WTC11 (cell line): ENCODE measurements at regions not wholly inside any gene's neighbourhood (a gene's known extent, or its start where the extent isn't known, plus 50 kb on each side); places are given as distances from the start of the nearest gene placed in this dataset.

Experiments used
- ATAC-seq: fragments of 200-7000 bp; cut with Tn5 transposase; 2 replicates; pipeline ENCODE4 v1.10.0; 2021; ENCODE audit warnings: mild to moderate bottlenecking, moderate library complexity
- CTCF ChIA-PET: fragments of 300-600 bp; sonication (Branson Sonifier 250); formaldehyde crosslinking; loops from one replicate; lab custom pipeline; 2021; ENCODE audit warnings: antibody characterized with exemption; lab: Charles Lee
- POLR2A ChIA-PET: fragments of 350-600 bp; sonication (Branson Sonifier 250); formaldehyde crosslinking; loops from one replicate; lab custom pipeline; 2021; ENCODE audit warnings: antibody characterized with exemption; lab: Charles Lee
- DNase-seq: peaks from one replicate; pipeline ENCODE4 v3.0.0; 2021; ENCODE audit warnings: low spot score
- H3K27ac Mint-ChIP-seq: 2 replicates; pipeline ENCODE4 v1.8.0; 2021; ENCODE audit warnings: mixed read lengths
- H3K27me3 Mint-ChIP-seq: 2 replicates; pipeline ENCODE4 v1.8.0; 2021; ENCODE audit warnings: low read depth, mild to moderate bottlenecking, moderate library complexity, mixed read lengths
- H3K36me3 Mint-ChIP-seq: 2 replicates; pipeline ENCODE4 v1.8.0; 2021; ENCODE audit warnings: mixed read lengths
- H3K4me1 Mint-ChIP-seq: 2 replicates; pipeline ENCODE4 v1.8.0; 2022; ENCODE audit warnings: mixed read lengths
- H3K4me3 Mint-ChIP-seq: 2 replicates; pipeline ENCODE4 v1.8.0; 2021; ENCODE audit warnings: mild to moderate bottlenecking, moderate library complexity, mixed read lengths
- H3K9me3 Mint-ChIP-seq: 2 replicates; pipeline ENCODE4 v1.8.0; 2021; ENCODE audit warnings: mixed read lengths
- ATF6 ChIP-seq: sonication (generic); formaldehyde crosslinking; IDR thresholded peaks from 2 replicates; pipeline ENCODE4 v1.8.1; 2023; ENCODE audit warnings: mild to moderate bottlenecking, missing genetic modification reagents
- CDX4 ChIP-seq: fragments of 250-450 bp; sonication (Bioruptor Pico); IDR thresholded peaks from 2 replicates; pipeline ENCODE4 v1.9.0; 2021; ENCODE audit warnings: moderate library complexity, mild to moderate bottlenecking, inconsistent platforms, borderline replicate concordance
- CREB1 ChIP-seq: sonication (generic); formaldehyde crosslinking; IDR thresholded peaks from 2 replicates; pipeline ENCODE4 v1.8.0; 2023; ENCODE audit warnings: mild to moderate bottlenecking, missing genetic modification reagents
- E2F1 ChIP-seq: sonication (generic); formaldehyde crosslinking; IDR thresholded peaks from 2 replicates; pipeline ENCODE4 v1.8.0; 2022; ENCODE audit warnings: mild to moderate bottlenecking, missing genetic modification reagents
- E2F4 ChIP-seq: sonication (generic); formaldehyde crosslinking; IDR thresholded peaks from 2 replicates; pipeline ENCODE4 v1.8.1; 2022; ENCODE audit warnings: low read depth, mild to moderate bottlenecking, moderate library complexity, missing genetic modification reagents, borderline replicate concordance
- E2F5 ChIP-seq: sonication (generic); formaldehyde crosslinking; IDR thresholded peaks from 2 replicates; pipeline ENCODE4 v1.8.1; 2022; ENCODE audit warnings: mild to moderate bottlenecking, moderate library complexity, missing genetic modification reagents
- ETV6 ChIP-seq: sonication (generic); formaldehyde crosslinking; IDR thresholded peaks from 2 replicates; pipeline ENCODE4 v1.8.1; 2022; ENCODE audit warnings: mild to moderate bottlenecking, missing genetic modification reagents
- FOXJ3 ChIP-seq: sonication (generic); formaldehyde crosslinking; IDR thresholded peaks from 2 replicates; pipeline ENCODE4 v1.9.0; 2021; ENCODE audit warnings: missing genetic modification reagents, mild to moderate bottlenecking, borderline replicate concordance
- FOXP1 ChIP-seq: sonication (generic); formaldehyde crosslinking; IDR thresholded peaks from 2 replicates; pipeline ENCODE4 v1.8.0; 2022; ENCODE audit warnings: missing genetic modification reagents, mild to moderate bottlenecking, moderate library complexity, borderline replicate concordance
- FOXP4 ChIP-seq: sonication (generic); formaldehyde crosslinking; IDR thresholded peaks from 2 replicates; pipeline ENCODE4 v1.8.0; 2022; ENCODE audit warnings: mild to moderate bottlenecking, missing genetic modification reagents
- GRHL2 ChIP-seq: fragments of 250-450 bp; sonication (Bioruptor Pico); IDR thresholded peaks from 2 replicates; pipeline ENCODE4 v1.8.0; 2022; ENCODE audit warnings: mild to moderate bottlenecking, moderate library complexity; ENCODE audit not compliant: insufficient replicate concordance, severe bottlenecking
- KAT7 ChIP-seq: sonication (generic); formaldehyde crosslinking; IDR thresholded peaks from 2 replicates; pipeline ENCODE4 v1.8.1; 2023; ENCODE audit warnings: missing genetic modification reagents, mild to moderate bottlenecking, borderline replicate concordance
- NFATC4 ChIP-seq: fragments of 250-450 bp; sonication (Bioruptor Pico); IDR thresholded peaks from 2 replicates; pipeline ENCODE4 v1.9.0; 2021; ENCODE audit warnings: mild to moderate bottlenecking
- NFYB ChIP-seq: sonication (generic); formaldehyde crosslinking; conservative IDR thresholded peaks from 2 replicates; pipeline ENCODE4 v1.8.0; 2022; ENCODE audit warnings: low read depth, missing genetic modification reagents
- RELA ChIP-seq: sonication (generic); formaldehyde crosslinking; IDR thresholded peaks from 2 replicates; pipeline ENCODE4 v1.8.1; 2022; ENCODE audit warnings: missing genetic modification reagents, mild to moderate bottlenecking, borderline replicate concordance
- SMAD4 ChIP-seq: sonication (generic); formaldehyde crosslinking; IDR thresholded peaks from 2 replicates; pipeline ENCODE4 v1.8.0; 2022; ENCODE audit warnings: mild to moderate bottlenecking, missing genetic modification reagents
- SP1 ChIP-seq: sonication (generic); formaldehyde crosslinking; conservative IDR thresholded peaks from 2 replicates; pipeline ENCODE4 v1.8.1; 2022; ENCODE audit warnings: missing genetic modification reagents
- ZBTB21 ChIP-seq: sonication (generic); formaldehyde crosslinking; IDR thresholded peaks from 2 replicates; pipeline ENCODE4 v1.8.1; 2023; ENCODE audit warnings: mild to moderate bottlenecking, missing genetic modification reagents, borderline replicate concordance
- ZNF138 ChIP-seq: sonication (generic); formaldehyde crosslinking; conservative IDR thresholded peaks from 2 replicates; pipeline ENCODE4 v1.8.1; 2022; ENCODE audit warnings: mild to moderate bottlenecking, moderate library complexity, missing genetic modification reagents
- ZNF263 ChIP-seq: sonication (generic); formaldehyde crosslinking; IDR thresholded peaks from 2 replicates; pipeline ENCODE4 v1.8.1; 2022; ENCODE audit warnings: low read depth, mild to moderate bottlenecking, moderate library complexity, missing genetic modification reagents
- ZNF416 ChIP-seq: fragments of 250-450 bp; sonication (Bioruptor Pico); IDR thresholded peaks from 2 replicates; pipeline ENCODE4 v1.9.0; 2021; ENCODE audit warnings: mild to moderate bottlenecking, inconsistent platforms
- ZNF532 ChIP-seq: fragments of 250-450 bp; sonication (Bioruptor Pico); IDR thresholded peaks from 2 replicates; pipeline ENCODE4 v1.9.0; 2021; ENCODE audit warnings: mild to moderate bottlenecking, borderline replicate concordance

GRCh38 chr11:115579181-115579825 lies 75.1 kb upstream of the CADM1 start:
- CTCF ChIA-PET: no interaction called here
- POLR2A ChIA-PET: no interaction called here
- H3K27me3 Mint-ChIP-seq: peaks cover 4% of the 10 kb centered on the region; the same call in 1 of the 2 replicates
- ATAC-seq (no peak), DNase-seq (no peak)
- H3K4me1 Mint-ChIP-seq: peaks cover 35% of the 10 kb centered on the region
- no peak overlapping the region for H3K27ac Mint-ChIP-seq
- no peak for TF ChIP-seq KAT7 (CRISPR knock-in tag)
- TF ChIP-seq NFATC4 (CRISPR knock-in tag): no peak
- TF ChIP-seq E2F4 (CRISPR knock-in tag): no peak
- TF ChIP-seq FOXP1 (CRISPR knock-in tag): no peak
- TF ChIP-seq CDX4 (CRISPR knock-in tag): no peak
- TF ChIP-seq FOXJ3 (CRISPR knock-in tag): no peak
- no peak for TF ChIP-seq SP1 (CRISPR knock-in tag)
- no peak for TF ChIP-seq E2F5
- no peak for TF ChIP-seq GRHL2 (CRISPR knock-in tag)
- no peak for TF ChIP-seq ZNF532 (CRISPR knock-in tag)
- no peak for TF ChIP-seq NFYB
- H3K4me3 Mint-ChIP-seq: no peak overlapping the region
- no peaks in the 10 kb centered on the region for H3K36me3 Mint-ChIP-seq
- H3K9me3 Mint-ChIP-seq: no peaks in the 10 kb centered on the region

GRCh38 chr11:115578275-115578674 lies 74.1 kb upstream of the CADM1 start:
- Mint-ChIP-seq H3K27me3 (peaks cover 4% of the 10 kb centered on the region; the same call in 1 of the 2 replicates), H3K4me3 (no peak overlapping the region), H3K36me3 (no peaks in the 10 kb centered on the region), H3K9me3 (no peaks in the 10 kb centered on the region), H3K27ac (no peak overlapping the region), H3K4me1 (peaks cover 35% of the 10 kb centered on the region)
- ATAC-seq (no peak), DNase-seq (no peak)
- ChIA-PET POLR2A (no interaction called here), CTCF (no interaction called here)
- no peak for TF ChIP-seq CDX4 (CRISPR knock-in tag)
- no peak for TF ChIP-seq ZNF416 (CRISPR knock-in tag)
- no peak for TF ChIP-seq E2F1 (CRISPR knock-in tag)
- TF ChIP-seq FOXP4 (CRISPR knock-in tag): no peak
- no peak for TF ChIP-seq CREB1
- TF ChIP-seq ZNF138 (CRISPR knock-in tag): no peak
- no peak for TF ChIP-seq SMAD4 (CRISPR knock-in tag)
- TF ChIP-seq ZNF263: no peak
- TF ChIP-seq RELA (CRISPR knock-in tag): no peak
- no peak for TF ChIP-seq ETV6 (CRISPR knock-in tag)
- no peak for TF ChIP-seq ATF6 (CRISPR knock-in tag)
- no peak for TF ChIP-seq ZBTB21 (CRISPR knock-in tag)
- TF ChIP-seq GRHL2 (CRISPR knock-in tag): no peak
